ENCODE measurements at regions not wholly inside any gene's neighbourhood (a gene's known extent, or its start where the extent isn't known, plus 50 kb on each side); places are given as distances from the start of the nearest gene placed in this dataset.

DNA sequence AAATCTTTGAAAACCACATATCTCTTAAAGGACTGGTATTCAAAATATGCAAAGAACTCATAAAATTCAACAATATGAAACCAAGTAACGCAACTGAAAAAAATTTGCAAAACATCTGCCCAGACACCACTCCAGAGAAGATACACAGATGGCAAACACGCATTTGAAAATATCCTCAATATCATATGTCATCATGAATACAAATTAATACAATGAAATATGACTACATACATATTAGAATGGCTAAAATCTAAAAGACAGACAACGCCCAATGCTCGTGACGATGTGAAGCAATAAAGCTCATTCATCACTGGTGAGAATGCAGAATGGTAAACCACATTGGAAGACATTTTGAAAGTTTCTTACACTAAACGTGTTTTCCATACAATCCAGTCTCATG is 770.1 kb upstream of the CELF2 start:
- TF ChIP-seq, protein P1, sequence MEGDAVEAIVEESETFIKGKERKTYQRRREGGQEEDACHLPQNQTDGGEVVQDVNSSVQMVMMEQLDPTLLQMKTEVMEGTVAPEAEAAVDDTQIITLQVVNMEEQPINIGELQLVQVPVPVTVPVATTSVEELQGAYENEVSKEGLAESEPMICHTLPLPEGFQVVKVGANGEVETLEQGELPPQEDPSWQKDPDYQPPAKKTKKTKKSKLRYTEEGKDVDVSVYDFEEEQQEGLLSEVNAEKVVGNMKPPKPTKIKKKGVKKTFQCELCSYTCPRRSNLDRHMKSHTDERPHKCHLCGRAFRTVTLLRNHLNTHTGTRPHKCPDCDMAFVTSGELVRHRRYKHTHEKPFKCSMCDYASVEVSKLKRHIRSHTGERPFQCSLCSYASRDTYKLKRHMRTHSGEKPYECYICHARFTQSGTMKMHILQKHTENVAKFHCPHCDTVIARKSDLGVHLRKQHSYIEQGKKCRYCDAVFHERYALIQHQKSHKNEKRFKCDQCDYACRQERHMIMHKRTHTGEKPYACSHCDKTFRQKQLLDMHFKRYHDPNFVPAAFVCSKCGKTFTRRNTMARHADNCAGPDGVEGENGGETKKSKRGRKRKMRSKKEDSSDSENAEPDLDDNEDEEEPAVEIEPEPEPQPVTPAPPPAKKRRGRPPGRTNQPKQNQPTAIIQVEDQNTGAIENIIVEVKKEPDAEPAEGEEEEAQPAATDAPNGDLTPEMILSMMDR (IDR thresholded peaks at IDR 0.05) = no peak
- TF ChIP-seq POLR2A (IDR thresholded peaks at IDR 0.05) = no peak

All from esophagus squamous epithelium (tissue), 4 donors.